ENCODE measurements at regions not wholly inside any gene's neighbourhood (a gene's known extent, or its start where the extent isn't known, plus 50 kb on each side); places are given as distances from the start of the nearest gene placed in this dataset.
A peak's percentile ranks its signal among the peaks of the same experiment; 100 is the strongest.
"Not testable (repeated sequence)": the region's sequence is repeated elsewhere in the genome, so short reads cannot be mapped to it uniquely, and the experiment has no call there.

GRCh38 chr14:105588236-105588860 is 62.0 kb downstream of the TMEM121 start:
- Mint-ChIP-seq H3K4me1 (peaks cover 40% of the 10 kb centered on the region), H3K27ac (peak overlapping the region; percentile 35), H3K4me3 (no peak overlapping the region), H3K27me3 (no peaks in the 10 kb centered on the region), H3K36me3 (ENCODE audit: low read depth) (no peaks in the 10 kb centered on the region), H3K9me3 (no peaks in the 10 kb centered on the region)
- intact Hi-C loops (cut with micrococcal nuclease), result no loop called here
- peak; percentile 12 for DNase-seq
- no peak for TF ChIP-seq CTCF (IDR thresholded peaks at IDR 0.05)
- CTCF ChIA-PET, result no interaction called here
- ATAC-seq (ENCODE audit: low read depth), result no peak
- POLR2A ChIA-PET, result interaction anchor here (0.6 to 2.0 kb wide), 10 partner anchors 14 to 466 kb away, joined by 3 to 9 read pairs (median 4); no protein-coding TSS in a partner anchor

- intact Hi-C loops (cut with micrococcal nuclease), result no loop called here
- ChIA-PET POLR2A (interaction anchor here (0.6 to 2.0 kb wide), 8 partner anchors 13 to 272 kb away, joined by 3 to 9 read pairs (median 4); no protein-coding TSS in a partner anchor), CTCF (no interaction called here)
- Mint-ChIP-seq H3K4me1 (peaks cover 37% of the 10 kb centered on the region), H3K36me3 (ENCODE audit: low read depth) (no peaks in the 10 kb centered on the region), H3K4me3 (no peak overlapping the region), H3K27me3 (no peaks in the 10 kb centered on the region), H3K9me3 (no peaks in the 10 kb centered on the region), H3K27ac (peak overlapping the region; percentile 65)
- no peak for TF ChIP-seq CTCF (IDR thresholded peaks at IDR 0.05)
- DNase-seq (peak; percentile 17), ATAC-seq (ENCODE audit: low read depth) (no peak)
These were observed 63.0 kb downstream of the TMEM121 start for GRCh38 chr14:105589161-105589925.

- H3K27me3 Mint-ChIP-seq; CTCF ChIA-PET; H3K4me3 Mint-ChIP-seq; ATAC-seq (ENCODE audit: low read depth); H3K36me3 Mint-ChIP-seq (ENCODE audit: low read depth); H3K9me3 Mint-ChIP-seq; intact Hi-C loops (cut with micrococcal nuclease); DNase-seq: not testable (repeated sequence)
- Mint-ChIP-seq H3K4me1 (peaks cover 35% of the 10 kb centered on the region), H3K27ac (peak overlapping the region; percentile 65)
- POLR2A ChIA-PET, result interaction anchor here (0.6 to 1.7 kb wide), 2 partner anchors 122 to 272 kb away, joined by 4 to 9 read pairs; no protein-coding TSS in a partner anchor
These were observed 63.5 kb downstream of the TMEM121 start for GRCh38 chr14:105589926-105590185.

GRCh38 chr14:105591052-105591451 is 64.7 kb downstream of the TMEM121 start:
- H3K36me3 Mint-ChIP-seq (ENCODE audit: low read depth), result no peaks in the 10 kb centered on the region
- no peaks in the 10 kb centered on the region for H3K9me3 Mint-ChIP-seq
- CTCF ChIA-PET, result no interaction called here
- DNase-seq (peak; percentile 19), ATAC-seq (ENCODE audit: low read depth) (no peak)
- H3K4me1 Mint-ChIP-seq, result peaks cover 25% of the 10 kb centered on the region
- POLR2A ChIA-PET, result interaction anchor here (0.5 kb wide), 1 partner anchor 16 kb away, joined by 10 read pairs; no protein-coding TSS in a partner anchor
- TF ChIP-seq CTCF (IDR thresholded peaks at IDR 0.05), result no peak
- intact Hi-C loops (cut with micrococcal nuclease), result no loop called here
- peak overlapping the region; percentile 65 for H3K27ac Mint-ChIP-seq
- no peak overlapping the region for H3K4me3 Mint-ChIP-seq
- no peaks in the 10 kb centered on the region for H3K27me3 Mint-ChIP-seq

- POLR2A ChIA-PET, result interaction anchor here (0.5 kb wide), 1 partner anchor 17 kb away, joined by 10 read pairs; no protein-coding TSS in a partner anchor
- H3K27ac Mint-ChIP-seq; H3K27me3 Mint-ChIP-seq; CTCF ChIA-PET; H3K4me3 Mint-ChIP-seq; H3K9me3 Mint-ChIP-seq; intact Hi-C loops (cut with micrococcal nuclease); H3K36me3 Mint-ChIP-seq (ENCODE audit: low read depth): not testable (repeated sequence)
- ATAC-seq (ENCODE audit: low read depth) (peak; percentile 16), DNase-seq (peak; percentile 21)
- H3K4me1 Mint-ChIP-seq, result peaks cover 20% of the 10 kb centered on the region
These were observed 65.5 kb downstream of the TMEM121 start for GRCh38 chr14:105591792-105592341.

GRCh38 chr14:105592646-105593045 is 66.3 kb downstream of the TMEM121 start:
- H3K36me3 Mint-ChIP-seq (ENCODE audit: low read depth); ATAC-seq (ENCODE audit: low read depth); H3K9me3 Mint-ChIP-seq; H3K27me3 Mint-ChIP-seq; intact Hi-C loops (cut with micrococcal nuclease); H3K27ac Mint-ChIP-seq; POLR2A ChIA-PET; CTCF ChIA-PET; H3K4me3 Mint-ChIP-seq: not testable (repeated sequence)
- H3K4me1 Mint-ChIP-seq, result peaks cover 16% of the 10 kb centered on the region
- DNase-seq, result peak; percentile 15

- intact Hi-C loops (cut with micrococcal nuclease); H3K36me3 Mint-ChIP-seq (ENCODE audit: low read depth); POLR2A ChIA-PET; ATAC-seq (ENCODE audit: low read depth); H3K4me3 Mint-ChIP-seq; H3K27me3 Mint-ChIP-seq; H3K4me1 Mint-ChIP-seq; H3K9me3 Mint-ChIP-seq; H3K27ac Mint-ChIP-seq; CTCF ChIA-PET: not testable (repeated sequence)
- DNase-seq, result peak; percentile 15
These were observed 69.0 kb downstream of the TMEM121 start for GRCh38 chr14:105595346-105595745.

GRCh38 chr14:105596374-105596773 is 70.0 kb downstream of the TMEM121 start:
- DNase-seq; H3K36me3 Mint-ChIP-seq (ENCODE audit: low read depth); H3K9me3 Mint-ChIP-seq; intact Hi-C loops (cut with micrococcal nuclease); H3K4me1 Mint-ChIP-seq; CTCF ChIA-PET; H3K27ac Mint-ChIP-seq; H3K27me3 Mint-ChIP-seq; H3K4me3 Mint-ChIP-seq; POLR2A ChIA-PET; ATAC-seq (ENCODE audit: low read depth): not testable (repeated sequence)

GRCh38 chr14:105598040-105598763 is 71.8 kb downstream of the TMEM121 start:
- not testable (repeated sequence) for ATAC-seq (ENCODE audit: low read depth); H3K9me3 Mint-ChIP-seq

More at GRCh38 chr14:105598040-105598763, 71.8 kb downstream of the TMEM121 start:
- H3K4me3 Mint-ChIP-seq; POLR2A ChIA-PET; intact Hi-C loops (cut with micrococcal nuclease); H3K36me3 Mint-ChIP-seq (ENCODE audit: low read depth); CTCF ChIA-PET; H3K27me3 Mint-ChIP-seq; H3K27ac Mint-ChIP-seq: not testable (repeated sequence)
- peak; percentile 15 for DNase-seq
- H3K4me1 Mint-ChIP-seq, result peaks cover 11% of the 10 kb centered on the region
